ENCODE measurements at regions not wholly inside any gene's neighbourhood (a gene's known extent, or its start where the extent isn't known, plus 50 kb on each side); places are given as distances from the start of the nearest gene placed in this dataset.
"Not testable (repeated sequence)": the region's sequence is repeated elsewhere in the genome, so short reads cannot be mapped to it uniquely, and the experiment has no call there.

DNA sequence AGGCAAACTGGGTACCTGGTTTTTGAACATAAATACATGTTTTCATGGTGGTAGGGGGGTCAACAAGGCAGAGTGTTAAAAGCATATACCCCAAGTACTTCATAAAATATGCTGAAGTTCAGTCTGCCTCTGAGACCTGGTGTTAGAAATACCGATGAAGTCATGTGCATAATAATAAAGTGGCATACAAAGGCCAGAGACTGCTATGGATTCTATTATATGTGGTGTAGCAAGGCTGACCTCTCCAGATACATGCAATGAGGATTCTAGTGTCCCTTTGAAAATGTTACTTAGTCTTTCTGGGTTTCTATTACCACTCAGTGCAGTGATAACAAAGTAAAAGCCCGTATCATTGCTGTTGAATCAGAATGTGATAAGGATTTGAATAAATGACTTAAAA lies 487.5 kb upstream of the ZNF608 start:
- TF ChIP-seq, protein P1, sequence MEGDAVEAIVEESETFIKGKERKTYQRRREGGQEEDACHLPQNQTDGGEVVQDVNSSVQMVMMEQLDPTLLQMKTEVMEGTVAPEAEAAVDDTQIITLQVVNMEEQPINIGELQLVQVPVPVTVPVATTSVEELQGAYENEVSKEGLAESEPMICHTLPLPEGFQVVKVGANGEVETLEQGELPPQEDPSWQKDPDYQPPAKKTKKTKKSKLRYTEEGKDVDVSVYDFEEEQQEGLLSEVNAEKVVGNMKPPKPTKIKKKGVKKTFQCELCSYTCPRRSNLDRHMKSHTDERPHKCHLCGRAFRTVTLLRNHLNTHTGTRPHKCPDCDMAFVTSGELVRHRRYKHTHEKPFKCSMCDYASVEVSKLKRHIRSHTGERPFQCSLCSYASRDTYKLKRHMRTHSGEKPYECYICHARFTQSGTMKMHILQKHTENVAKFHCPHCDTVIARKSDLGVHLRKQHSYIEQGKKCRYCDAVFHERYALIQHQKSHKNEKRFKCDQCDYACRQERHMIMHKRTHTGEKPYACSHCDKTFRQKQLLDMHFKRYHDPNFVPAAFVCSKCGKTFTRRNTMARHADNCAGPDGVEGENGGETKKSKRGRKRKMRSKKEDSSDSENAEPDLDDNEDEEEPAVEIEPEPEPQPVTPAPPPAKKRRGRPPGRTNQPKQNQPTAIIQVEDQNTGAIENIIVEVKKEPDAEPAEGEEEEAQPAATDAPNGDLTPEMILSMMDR (conservative IDR thresholded peaks at IDR 0.05; ENCODE audit: low read length) = no peak
- DNase-seq (ENCODE audit: low read depth) = no peak
- no peak overlapping the region for H3K4me3 ChIP-seq (ENCODE audit: low read length)

DNA sequence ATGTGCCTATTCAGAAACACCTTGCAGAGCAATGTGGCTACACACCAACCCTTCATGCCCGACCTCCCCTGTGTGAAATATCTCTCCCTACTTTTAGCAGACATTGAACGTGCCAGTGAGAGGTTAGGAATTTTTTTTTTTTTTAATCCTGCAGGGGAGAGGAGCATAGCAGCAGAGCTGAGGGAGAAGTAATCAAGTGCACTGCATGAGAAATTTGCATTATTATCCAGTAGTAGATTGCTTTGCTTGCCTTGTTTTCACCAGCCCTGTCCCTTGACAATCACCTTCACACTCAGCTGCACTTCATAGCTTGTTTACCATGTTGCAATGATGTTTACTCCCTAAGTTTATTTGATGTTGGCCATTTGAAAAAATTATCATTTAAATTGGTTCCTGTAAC lies 489.6 kb upstream of the ZNF608 start:
- no peak overlapping the region for H3K4me3 ChIP-seq (ENCODE audit: low read length)
- DNase-seq (ENCODE audit: low read depth) = no peak
- TF ChIP-seq, protein P1 (conservative IDR thresholded peaks at IDR 0.05; ENCODE audit: low read length) = no peak

DNA sequence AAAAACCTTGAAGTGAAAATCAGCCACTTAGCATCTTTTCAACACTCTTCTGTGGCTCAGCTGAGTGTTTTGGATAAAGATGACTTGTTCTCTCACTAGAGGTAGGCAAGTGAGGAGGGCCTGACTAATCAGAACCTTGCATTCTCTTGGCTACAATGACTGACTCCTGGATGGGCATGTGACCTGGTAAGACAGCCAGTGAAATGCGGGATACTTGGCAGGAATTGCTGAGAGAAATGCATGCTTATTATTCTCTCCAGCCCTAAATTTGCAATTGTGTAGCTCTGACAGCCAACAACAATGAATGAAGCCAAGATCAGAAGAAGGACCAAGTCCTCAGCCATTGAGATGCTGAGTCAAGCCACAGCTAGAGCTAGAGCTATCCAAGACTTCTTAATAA lies 490.5 kb upstream of the ZNF608 start:
- DNase-seq (ENCODE audit: low read depth) = no peak
- TF ChIP-seq, protein P1 (conservative IDR thresholded peaks at IDR 0.05; ENCODE audit: low read length) = no peak
- no peak overlapping the region for H3K4me3 ChIP-seq (ENCODE audit: low read length)

DNA sequence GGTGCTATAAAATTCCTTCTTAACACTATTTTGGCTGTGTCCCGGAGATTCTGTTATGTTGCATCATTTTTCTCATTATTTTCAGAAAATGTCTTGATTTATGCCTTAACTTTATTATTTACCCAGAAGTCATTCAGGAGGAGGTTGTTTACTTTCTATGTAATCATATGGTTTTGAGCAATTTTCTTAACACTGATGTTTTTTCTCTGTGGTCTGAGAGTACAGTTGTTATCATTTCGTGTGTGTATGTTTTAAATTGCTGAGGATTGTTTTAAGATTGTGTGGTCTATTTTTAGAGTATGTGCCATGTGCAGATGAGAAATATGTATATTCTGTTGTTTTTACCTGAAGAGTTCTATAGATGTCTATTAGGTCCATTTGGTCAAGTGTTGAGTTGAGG lies 498.1 kb upstream of the ZNF608 start:
- DNase-seq (ENCODE audit: low read depth) = no peak
- TF ChIP-seq, protein P1 (conservative IDR thresholded peaks at IDR 0.05; ENCODE audit: low read length) = no peak
- no peak overlapping the region for H3K4me3 ChIP-seq (ENCODE audit: low read length)

DNA sequence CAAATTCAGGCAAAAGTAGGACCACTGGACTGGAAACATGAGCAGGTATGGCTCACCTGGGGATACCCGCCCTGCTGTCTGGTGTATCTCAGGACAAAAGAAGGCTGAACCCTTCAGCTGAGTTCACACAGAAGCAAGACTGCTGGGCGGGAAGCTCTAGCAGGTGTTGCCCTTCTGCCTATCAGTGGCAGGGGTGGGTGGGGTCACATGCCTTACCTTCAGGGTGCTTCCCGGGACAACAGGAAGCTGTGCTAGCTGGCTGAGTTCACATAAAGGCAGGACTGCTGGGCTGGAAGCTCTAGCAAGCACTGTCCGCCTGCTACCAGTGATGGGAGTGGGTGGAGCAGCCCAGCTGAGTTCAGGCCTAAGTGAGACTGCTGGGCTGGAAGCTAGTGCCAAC lies 498.8 kb upstream of the ZNF608 start:
- no peak for DNase-seq (ENCODE audit: low read depth)
- H3K4me3 ChIP-seq (ENCODE audit: low read length) = no peak overlapping the region
- TF ChIP-seq, protein P1 (conservative IDR thresholded peaks at IDR 0.05; ENCODE audit: low read length) = no peak

DNA sequence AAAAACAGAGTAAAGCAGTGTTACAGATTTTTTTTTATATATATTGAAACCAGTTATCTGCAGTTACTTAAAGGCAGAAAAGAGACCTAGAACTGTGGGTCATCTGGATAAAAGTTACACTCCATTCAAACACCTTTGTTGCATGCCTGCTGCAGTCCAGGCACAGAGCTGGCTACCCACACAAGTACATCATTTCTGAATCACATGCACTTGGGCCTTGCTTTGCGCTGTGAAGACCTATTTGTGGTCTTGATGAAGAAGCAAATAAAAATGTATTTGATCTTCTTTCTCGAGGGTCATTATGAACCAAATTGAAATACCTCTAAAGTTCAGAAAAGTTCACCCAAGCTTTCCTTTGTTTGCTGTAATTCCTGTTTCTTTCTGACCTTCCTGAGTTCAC lies 503.0 kb upstream of the ZNF608 start:
- TF ChIP-seq, protein P1 (conservative IDR thresholded peaks at IDR 0.05; ENCODE audit: low read length) = no peak
- DNase-seq (ENCODE audit: low read depth) = no peak
- no peak overlapping the region for H3K4me3 ChIP-seq (ENCODE audit: low read length)

DNA sequence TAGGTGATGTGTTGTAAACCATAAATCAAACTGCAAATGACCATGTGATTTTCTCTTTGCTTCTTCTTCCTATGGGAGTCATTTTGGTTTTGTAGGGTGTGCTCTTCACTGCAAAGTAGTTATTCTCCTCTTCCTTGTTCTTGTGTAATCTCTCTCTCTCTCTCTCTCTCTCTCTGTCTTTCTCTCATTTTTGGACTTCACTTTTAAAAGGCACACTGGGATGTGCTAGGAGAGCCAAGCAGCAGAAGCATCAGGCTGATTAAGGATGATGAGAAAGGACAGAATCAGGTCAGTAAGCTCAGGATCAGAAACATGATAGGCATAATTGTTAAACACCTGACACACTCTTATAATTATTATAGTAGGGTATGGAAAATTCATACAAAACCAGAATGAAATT lies 505.3 kb upstream of the ZNF608 start:
- DNase-seq (ENCODE audit: low read depth) = no peak
- TF ChIP-seq, protein P1 (conservative IDR thresholded peaks at IDR 0.05; ENCODE audit: low read length) = no peak
- no peak overlapping the region for H3K4me3 ChIP-seq (ENCODE audit: low read length)

DNA sequence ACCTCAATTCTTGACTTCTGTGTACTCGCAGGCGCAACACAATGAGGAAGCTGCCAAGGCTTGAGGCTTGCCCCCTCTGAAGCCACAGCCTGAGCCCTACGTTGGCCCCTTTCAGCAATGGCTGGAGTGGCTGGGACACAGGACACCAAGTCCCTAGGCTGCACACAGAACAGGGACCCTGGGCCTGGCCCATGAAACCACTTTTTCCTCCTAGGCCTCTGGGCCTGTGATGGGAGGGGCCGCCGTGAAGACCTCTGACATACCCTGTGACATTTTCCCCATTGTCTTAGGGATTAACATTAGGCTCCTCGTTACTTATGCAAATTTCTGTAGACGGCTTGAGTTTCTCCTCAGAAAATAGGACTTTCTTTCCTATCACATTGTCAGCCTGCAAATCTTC lies 507.2 kb upstream of the ZNF608 start:
- not testable (repeated sequence) for DNase-seq (ENCODE audit: low read depth); H3K4me3 ChIP-seq (ENCODE audit: low read length)
